Activated naive CD4-positive, alpha-beta T cell (primary cell): ENCODE measurements at regions not wholly inside any gene's neighbourhood (a gene's known extent, or its start where the extent isn't known, plus 50 kb on each side); places are given as distances from the start of the nearest gene placed in this dataset.

Experiments used
- DNase-seq, 4 experiments: peaks; one replicate each; lab custom pipeline; 2025; lab: John Stamatoyannopoulos, UW

GRCh38 chr20:60064554-60065196, 106.5 kb downstream of the CDH26 start:
- DNase-seq = no peak

DNA sequence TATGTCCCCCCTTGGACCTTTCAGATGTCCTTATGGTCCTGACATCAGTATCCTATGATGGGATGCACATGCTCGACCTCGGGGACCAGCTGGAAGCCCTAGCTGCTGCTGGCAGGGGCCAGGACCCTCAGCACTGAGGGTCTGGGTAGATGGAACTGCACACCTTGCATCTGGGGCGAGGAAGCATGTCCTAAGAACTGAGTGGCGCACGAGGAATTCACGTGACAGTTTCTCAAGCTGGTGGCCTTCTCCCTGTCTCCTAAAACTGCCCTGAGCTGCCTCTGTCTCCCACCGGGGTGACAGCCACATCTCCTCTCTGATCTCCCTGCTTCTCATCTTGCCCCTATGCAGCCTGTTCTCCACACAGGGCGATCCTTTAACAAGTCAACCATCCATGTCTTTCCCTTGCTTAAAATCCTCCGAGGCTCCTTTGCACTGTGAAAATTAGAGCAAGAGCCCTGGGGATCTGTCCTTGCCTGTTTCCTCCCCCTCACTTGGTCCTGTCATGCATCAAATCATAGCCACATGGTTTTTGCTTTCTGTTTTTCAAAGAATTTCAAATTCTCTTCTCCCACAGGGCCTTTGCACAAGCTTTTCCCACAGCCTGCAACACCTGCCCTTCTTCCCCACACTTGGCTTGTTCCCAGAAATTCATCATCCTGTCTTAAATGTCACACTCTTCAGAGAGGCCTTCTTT, 107.7 kb downstream of the CDH26 start:
- DNase-seq = no peak

DNA sequence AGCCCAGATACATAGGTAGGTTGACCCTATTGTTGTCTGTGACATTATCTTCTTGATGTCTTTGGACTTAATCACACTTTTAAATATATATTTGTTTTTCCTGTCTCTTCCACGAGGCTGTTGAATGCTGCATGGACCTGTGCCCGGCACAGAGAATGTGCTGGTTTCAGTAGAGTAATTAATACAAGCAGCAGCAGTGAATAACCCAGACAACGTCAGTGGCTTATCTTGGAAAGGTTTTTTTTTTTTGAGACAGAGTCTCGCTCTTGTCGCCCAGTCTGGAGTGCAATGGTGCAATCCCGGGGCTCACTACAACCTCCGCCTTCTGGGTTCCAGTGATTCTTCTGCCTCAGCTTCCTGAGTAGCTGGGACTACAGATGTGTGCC, 108.2 kb downstream of the CDH26 start:
- no peak for DNase-seq

DNA sequence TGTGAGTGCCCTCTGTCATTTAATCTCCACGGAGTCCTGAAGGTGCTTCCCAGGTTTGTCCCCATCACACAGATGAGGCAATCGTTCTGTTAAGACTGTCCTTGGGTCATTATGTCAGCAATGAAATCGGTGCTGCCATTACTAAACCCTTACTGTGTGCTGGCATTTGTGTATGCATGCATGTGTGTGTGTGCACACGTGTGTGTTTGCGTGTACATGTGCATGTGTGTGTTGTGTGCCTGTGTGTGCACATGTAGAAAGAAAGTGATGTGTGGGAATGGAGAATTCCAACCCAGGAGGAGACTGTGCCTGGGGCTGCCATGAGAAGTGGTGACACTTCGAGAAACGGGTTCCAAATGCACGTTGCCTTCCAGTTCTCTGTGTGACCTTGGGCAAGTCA, 110.3 kb downstream of the CDH26 start:
- no peak for DNase-seq

GRCh38 chr20:60069656-60070055, 111.4 kb downstream of the CDH26 start:
- no peak for DNase-seq

DNA sequence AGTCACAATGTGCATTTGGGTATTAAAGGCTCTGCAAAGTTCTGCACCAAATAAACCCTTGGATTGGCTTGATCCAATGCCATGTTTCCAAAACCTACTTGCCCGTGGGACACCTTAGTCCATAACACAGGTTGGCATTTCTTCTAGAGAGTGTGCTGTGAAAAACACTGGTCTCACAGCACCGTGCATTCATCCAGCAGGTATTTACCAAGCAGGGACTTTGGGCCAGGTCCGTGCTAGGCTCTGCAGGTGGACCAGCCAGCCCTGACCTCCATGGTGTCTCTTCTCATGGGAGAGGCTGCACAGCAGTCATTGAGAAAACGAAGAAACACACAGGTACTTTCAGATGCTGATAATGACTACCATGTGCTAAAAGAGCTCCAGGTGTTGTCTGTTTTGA, 112.6 kb downstream of the CDH26 start:
- no peak for DNase-seq

GRCh38 chr20:60071965-60072364, 113.7 kb downstream of the CDH26 start:
- DNase-seq = no peak

DNA sequence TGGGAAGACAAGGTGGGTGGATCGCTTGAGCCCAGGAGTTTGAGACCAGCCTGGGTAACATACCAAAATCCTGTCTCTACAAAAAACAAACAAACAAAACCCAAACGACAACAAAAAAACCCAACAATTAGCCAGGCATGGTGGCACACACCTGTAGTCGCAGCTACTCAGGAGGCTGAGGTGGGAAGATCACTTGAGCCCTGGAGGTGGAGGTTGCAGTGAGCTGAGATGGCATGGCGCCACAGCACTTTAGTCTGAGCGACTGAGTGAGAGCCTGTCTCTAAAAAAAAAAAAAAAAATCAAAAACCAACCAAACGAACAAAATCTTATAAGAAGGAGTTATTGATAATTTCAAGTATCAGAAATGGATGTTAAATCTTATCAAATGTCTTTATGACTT, 114.9 kb downstream of the CDH26 start:
- no peak for DNase-seq

DNA sequence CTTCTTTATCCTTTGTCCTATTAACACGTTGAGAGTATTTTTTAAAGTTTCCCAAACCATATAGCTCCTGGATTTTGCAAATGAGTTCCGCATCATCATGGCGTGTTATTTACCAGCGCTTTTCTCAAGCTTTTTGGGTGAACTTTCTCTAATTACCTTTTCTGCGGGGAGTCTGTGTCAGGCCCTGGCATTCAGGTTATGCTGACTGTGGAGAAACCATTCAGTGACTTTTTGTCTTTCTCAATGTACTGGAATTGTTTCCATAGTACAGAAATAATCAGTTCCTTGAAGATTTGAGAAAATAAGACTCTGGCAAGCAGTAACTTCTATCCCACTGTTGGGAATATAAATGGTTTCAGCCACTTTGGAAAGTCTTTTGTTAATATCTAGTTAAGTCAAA, 115.3 kb downstream of the CDH26 start:
- DNase-seq = no peak

- no peak for DNase-seq
Observed at GRCh38 chr20:60074276-60074675, 116.1 kb downstream of the CDH26 start.

- no peak for DNase-seq
Observed at GRCh38 chr20:60078351-60079250, 120.4 kb downstream of the CDH26 start.

DNA sequence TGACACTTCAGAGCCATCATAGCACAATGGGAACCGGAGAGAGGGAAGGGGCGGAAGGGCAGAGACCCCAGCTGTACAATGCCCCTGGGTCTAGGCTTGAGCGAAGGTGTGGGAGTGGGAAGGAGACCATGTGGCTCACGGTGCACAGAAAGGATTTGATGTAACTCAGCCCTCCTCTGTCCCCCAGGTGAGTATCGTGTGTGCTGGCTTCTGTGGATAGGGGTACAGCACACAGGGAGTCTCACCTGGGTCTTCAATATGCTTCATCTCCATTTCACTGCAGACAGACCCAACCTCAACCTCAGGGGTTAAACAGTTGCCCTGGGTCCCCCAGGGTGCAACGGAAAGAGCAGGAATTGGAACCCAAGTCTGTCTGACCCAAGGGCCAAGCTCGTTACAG, 122.2 kb downstream of the CDH26 start:
- no peak for DNase-seq

GRCh38 chr20:60085551-60086132, 127.4 kb downstream of the CDH26 start:
- no peak for DNase-seq

DNA sequence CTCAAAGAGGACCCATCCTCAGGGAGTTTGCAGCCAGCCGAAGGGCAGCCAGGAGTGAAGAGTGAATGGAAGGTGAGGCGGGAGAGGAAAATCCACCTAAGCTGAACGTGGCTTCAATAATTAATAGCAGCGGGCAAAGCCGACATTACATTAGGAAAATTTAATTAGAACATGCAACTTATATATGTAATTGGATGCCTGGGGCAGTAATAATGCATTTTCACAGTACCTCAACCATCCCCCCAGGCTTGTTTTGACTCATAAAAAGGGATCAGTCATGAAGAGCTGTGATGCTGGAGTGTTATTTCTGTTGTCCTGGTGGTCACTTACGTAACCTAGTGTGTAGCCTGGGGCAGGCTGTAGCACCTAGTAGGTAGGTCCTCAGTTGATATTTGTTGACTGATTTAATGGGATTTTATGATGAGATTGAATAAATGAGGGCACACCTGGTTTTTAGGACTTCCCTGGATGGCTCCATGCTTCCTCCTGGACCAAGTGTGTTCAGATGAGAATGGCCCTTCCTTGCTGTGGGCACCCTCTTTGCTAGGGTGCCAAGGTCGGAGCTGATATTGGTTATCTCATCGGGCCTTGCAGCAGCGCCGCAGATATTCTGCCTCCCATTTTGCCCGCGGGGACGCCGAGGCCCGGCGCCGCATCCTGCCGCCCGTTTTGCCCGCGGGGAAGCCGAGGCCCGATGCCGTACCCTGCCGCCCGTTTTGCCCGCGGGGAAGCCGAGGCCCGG, 128.8 kb downstream of the CDH26 start:
- DNase-seq = no peak

GRCh38 chr20:60087563-60088105, 129.4 kb downstream of the CDH26 start:
- peak in 1 of 4 experiments; percentile 2 for DNase-seq

GRCh38 chr20:60088236-60088635, 130.0 kb downstream of the CDH26 start:
- DNase-seq = no peak

GRCh38 chr20:60090631-60091030, 132.4 kb downstream of the CDH26 start:
- DNase-seq = no peak

DNA sequence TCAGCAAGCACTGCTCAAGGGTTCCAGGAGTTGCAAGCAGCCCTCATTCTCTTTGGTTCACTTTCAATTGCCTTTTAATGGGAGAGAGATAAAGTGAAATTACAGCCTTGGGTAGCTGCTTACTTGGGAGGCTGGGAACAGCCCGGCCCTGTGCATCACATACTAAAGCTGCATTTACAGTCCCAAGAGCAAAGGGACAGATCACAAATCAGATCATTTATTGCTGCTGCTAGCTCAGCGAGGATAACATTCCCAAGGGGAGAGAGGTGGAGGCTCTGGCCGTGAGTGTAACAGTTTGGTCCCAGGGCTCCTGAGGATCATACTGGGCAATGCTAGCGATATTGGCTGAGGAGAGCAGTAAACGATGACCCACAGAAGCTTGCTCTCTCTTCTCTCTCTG, 133.1 kb downstream of the CDH26 start:
- DNase-seq = no peak

DNA sequence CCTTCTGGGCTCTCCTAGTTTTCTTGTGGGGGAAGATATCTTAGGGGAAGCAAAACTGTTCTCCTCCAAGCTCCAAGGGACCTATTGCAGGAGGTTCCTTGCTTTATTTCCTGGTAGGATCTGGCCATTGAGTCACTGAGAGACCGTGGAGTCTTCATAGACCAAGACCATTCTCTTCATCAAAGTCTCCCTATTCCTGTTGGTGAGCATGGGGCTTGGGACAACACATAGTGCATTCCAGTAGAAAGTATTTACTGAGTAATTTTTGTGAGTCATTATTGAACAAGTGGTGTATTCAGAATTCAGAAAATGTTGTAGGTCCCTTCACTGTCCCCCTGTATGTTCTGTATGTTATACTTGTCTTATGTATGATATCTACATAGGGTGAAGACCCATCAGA, 133.6 kb downstream of the CDH26 start:
- DNase-seq = no peak

GRCh38 chr20:60092729-60093128, 134.5 kb downstream of the CDH26 start:
- no peak for DNase-seq

- DNase-seq = no peak
Observed at GRCh38 chr20:60095456-60095855, 137.2 kb downstream of the CDH26 start.

GRCh38 chr20:60096166-60096565, 137.9 kb downstream of the CDH26 start:
- no peak for DNase-seq
